HT1080 (cell line): ENCODE measurements at regions not wholly inside any gene's neighbourhood (a gene's known extent, or its start where the extent isn't known, plus 50 kb on each side); places are given as distances from the start of the nearest gene placed in this dataset.
A peak's percentile ranks its signal among the peaks of the same experiment; 100 is the strongest.
"Not testable (repeated sequence)": the region's sequence is repeated elsewhere in the genome, so short reads cannot be mapped to it uniquely, and the experiment has no call there.

ENCODE experiments used
- DNase-seq: peaks from one replicate; pipeline ENCODE4 v3.0.0-alpha.2; 2015; ENCODE audit warnings: low read depth

DNA sequence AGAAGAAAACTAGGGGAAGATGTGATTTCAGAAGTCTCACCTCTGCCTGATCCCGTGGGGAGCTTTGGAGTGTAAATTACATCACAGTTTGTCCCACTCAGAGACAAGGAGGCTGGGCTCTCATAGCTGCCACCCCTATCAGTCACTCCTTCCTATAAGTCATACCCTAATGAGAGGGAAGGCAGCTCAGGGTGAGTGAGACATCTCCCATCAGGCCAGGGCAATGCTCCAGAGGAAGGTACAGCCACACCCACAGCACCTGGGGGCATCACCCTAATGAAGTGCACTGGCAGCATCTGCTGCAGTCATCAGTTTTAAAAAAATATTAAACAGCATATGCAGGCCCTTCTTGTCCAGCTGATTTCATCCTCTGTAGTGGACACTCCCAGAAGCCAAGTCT is 223.1 kb upstream of the NBPF12 start:
- not testable (repeated sequence) for DNase-seq

DNA sequence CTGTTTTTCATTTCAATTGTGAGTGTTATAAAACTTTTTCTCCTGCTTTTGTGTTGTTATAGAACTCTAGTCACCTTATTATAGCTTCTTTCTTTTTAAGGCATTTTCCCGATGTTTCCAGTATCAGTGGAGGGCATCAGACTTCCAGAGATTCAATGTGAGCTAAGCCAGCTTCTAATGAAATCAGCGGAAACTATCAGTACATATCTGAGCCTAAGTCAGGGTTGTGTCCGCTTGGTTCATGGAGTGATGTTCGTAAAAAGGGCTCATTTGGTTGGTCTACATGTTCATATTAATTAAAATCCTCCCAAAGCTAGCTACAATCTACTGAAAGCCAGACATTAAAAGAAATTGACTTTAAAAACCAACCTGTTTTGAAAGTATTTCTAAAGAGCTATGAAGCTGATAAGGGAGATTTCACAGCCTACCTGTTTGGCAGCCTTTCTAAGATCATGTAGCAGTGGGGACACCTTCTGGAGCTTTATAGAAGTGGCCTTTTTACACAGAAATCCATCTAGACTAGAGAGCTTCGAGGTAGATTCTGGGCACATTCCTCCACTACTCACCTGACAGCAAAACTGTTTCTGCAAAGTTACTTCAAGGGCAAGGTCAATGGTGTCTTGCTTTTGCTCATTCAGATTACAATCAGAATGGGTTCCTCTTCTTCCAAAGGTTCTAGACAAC is 227.1 kb upstream of the NBPF12 start:
- DNase-seq: not testable (repeated sequence)

GRCh38 chr1:146709302-146709701 is 228.8 kb upstream of the NBPF12 start:
- not testable (repeated sequence) for DNase-seq

DNA sequence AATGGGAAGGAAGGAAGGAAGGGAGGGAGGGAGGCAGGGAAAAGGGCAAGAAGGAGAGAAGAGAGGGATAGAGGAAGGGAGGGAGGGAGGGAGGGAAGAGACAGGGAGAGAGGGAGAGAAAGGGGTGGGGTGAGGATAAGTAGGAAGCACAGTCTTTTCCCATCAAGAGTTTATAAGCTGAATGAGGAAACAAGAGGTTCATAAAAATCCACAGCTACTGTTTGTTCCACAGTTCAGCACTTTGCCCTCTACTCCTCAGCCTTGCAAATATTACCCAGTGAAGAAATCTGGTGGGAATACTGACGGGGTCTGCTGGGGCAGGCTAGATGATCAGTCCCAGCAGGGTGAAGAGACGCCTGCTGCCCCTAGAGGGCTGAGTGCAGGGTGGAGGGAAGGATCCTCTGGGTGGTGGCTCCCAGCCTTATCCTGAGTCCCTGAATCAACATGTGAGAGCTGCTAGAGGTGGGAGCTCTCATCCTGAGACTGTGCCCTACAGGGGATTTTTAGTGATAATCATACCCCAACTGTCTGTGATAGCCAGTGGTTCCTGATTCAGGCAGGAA is 233.9 kb upstream of the NBPF12 start:
- not testable (repeated sequence) for DNase-seq

DNA sequence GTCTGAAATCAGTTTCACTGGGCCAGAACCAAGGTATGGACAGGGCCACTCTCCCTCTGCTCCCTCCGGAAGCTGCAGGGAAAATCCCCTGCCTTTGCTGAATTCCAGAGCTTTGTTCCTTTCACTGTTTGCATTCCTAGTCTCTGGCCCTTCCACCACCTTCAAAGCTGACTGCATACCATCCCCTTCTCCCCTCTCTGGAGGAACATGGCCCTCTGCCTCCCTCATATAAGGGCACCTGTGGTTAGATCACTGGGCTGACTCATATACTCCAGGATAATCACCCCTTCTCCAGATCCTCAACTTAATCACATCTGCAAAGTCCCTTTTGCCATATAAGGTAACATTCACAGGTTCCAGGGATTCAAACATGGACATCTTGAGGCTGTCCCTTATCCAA is 236.8 kb upstream of the NBPF12 start:
- DNase-seq: peak; percentile 68

DNA sequence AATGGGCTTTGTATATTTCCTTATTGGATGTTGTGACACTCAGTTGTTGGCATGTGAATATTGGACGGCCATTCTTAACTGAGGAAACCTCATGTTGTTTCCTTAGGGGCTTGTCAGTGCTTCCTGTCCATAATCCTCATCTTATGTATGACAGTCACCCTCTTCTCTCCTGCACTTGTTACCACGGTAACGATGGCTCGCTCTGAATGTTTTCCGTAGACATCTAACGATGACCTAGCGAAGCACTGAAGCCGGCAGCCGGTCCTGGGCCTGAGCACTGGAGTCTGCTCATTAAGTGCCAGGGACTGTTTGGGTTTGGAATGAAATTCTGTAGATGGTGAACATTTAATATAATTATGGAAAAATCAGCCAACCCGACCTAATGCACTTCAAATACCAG is 242.7 kb upstream of the NBPF12 start:
- not testable (repeated sequence) for DNase-seq

DNA sequence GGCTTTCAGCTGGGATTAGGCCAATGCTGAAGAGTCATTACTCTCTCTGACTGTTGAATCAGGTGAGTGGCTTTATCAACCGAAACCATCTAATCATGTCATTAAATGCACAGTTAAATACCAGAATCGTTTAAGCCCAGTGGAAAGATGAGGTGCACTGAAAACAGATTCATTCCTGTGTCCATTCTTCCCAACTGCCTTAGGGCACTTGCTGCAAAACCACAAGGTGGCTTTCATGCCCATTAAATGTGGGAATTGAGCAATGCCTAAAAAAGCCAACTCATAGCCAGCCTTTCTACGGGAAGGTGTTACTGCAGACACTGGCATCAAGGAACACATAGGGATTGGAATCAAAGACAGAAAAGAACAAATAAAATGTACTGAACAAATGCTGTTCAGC is 246.3 kb upstream of the NBPF12 start:
- DNase-seq: not testable (repeated sequence)

DNA sequence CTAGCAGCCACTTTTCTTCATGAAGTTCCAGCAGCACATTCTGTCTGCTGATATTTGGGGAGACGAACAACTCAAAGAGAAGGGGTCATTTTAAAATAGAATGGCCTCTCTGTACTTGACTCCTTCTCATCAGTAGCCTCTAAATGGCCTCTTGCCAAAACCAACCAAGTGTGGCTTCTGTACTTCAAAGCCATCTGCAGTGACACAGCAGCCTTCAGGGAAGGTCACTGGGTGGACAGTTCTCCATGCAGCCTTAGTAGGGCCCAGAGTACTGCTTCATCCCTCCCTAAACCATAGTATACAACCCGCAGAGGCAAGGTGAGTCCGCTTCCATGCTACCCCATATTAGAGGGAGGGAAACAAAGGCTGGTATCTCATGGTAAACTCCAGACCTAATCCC is 249.2 kb upstream of the NBPF12 start:
- not testable (repeated sequence) for DNase-seq

DNA sequence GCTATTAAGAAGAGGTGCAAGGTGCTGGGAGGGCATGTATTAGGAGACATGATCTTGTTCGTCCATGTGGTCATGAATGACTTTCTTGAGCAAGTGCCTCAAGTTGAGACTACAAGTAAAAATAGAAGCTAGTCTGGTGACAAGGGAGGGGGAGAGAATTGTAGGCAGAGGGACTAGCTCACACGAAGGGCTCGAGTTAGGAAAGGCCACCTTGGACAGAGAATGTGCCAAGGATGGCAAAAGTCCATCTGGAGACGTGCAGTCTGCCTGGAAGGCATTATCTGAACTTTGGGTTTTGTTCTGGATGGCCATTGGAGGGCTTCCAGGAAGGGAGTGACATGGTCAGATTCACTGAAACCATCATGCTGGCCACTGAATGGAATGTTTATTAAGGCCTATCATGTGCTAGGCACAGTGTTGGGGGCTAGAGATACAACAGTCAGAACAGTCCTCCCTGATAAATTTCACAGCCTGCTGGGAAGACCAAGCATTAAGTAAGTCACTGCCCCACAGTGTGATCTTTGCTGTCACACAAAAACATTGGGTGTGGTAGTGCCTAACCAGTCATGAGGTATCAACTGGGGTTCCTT is 251.3 kb upstream of the NBPF12 start:
- not testable (repeated sequence) for DNase-seq

GRCh38 chr1:146683126-146683429 is 255.0 kb upstream of the NBPF12 start:
- DNase-seq: not testable (repeated sequence)

DNA sequence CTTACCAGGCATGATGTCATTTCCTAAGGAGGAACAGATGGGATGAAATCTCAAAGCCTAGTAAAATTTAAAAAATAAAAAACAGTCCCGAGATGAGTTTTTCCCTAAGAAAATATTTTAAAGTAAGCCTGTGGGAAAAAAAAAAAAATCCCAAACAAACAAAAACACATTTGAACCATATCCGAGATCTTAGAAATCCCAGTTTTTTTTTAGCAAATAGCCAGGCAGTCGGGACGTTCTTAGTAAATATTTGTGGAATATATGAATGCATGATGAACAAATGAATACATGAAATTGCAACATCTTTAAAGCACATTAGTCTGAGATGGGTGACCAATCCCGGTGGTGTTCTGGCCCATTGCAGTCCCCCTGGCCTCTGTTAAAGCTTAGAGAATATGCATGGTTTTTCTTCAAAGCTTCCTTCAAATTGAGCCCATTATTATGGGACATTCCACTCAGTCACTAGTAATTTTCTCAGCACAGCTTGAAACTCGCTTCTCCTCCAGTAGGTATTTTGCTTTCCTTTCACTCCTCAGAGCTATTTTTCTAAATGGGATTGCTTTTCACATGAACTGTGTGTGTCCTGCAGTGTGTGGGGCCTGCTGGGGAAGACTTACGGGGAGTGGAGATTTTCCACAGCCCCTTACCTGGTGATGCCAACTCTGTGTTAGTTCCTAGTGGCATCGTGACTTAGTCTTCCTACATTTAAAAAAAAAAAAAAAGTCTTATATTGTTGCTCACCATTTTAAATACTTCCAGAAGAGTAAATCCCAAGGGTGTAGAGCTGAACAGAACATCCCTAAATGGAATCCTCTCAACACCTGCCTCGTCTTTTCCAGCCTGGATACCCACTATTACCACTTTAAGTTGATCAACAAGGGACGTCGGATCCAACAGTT is 255.6 kb upstream of the NBPF12 start:
- not testable (repeated sequence) for DNase-seq

DNA sequence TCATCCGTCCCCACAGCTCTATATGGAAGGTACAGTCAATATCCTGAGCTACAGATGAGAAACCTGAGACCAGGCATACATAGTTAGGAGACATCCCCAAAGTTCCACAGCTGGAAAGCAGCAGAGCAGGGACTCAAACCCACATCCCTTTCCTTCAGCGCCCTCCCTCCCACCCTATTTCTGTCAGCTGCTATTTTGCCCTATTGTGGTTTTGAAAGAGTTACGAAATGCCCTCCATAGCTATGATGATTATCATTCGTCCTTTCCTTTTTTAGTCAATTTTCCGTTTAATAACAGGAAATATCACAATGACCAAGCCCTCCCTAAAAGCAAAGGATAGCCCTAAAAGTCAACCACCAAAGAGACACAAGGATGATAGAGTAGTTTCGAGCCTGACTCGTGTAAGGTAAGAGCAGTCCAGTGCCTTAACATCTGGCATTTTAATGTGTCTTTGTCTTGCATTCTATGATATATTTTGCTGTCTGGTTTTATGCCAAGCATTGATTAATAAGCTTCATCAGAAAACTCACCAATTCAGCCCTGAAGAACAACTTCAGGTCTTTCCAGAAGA is 264.3 kb upstream of the NBPF12 start:
- DNase-seq: not testable (repeated sequence)

GRCh38 chr1:146672608-146673007 is 265.5 kb upstream of the NBPF12 start:
- DNase-seq: not testable (repeated sequence)

GRCh38 chr1:146671588-146671987 is 266.5 kb upstream of the NBPF12 start:
- not testable (repeated sequence) for DNase-seq

DNA sequence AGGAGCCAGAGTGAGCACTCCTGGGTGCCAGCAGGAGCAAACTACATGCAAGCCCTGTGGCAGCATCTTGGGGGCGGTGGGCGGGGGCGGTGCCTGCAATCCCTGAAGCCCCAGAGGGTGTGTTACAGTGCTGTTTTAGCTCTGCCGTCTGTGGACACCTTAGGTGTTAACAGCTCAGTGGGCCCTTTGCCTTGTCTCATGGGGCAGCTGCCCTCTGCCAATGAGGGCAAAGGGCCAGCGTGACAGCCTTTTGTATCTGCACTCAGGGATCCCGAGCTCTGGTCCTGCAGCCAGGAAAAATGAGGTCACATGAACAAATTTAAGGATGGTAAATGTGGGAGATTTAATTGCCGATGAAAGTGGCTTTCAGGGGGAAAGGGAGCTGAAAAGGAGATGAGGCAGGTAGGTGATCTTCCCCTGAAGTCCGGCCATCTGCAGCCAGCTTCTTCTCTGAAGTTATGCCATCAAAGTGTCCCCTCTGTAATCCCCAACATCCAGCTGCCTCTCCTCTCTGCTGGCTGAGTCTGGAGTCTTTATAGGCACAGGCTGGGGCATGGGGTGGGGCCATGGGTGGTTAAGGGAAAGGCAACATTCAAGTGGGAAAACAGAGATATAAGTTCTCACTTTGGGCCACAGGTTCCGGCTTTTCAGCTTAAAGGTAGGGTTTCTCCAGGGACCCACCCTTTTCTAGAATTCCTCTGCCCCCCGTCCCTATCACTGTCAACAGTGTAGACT is 267.1 kb upstream of the NBPF12 start:
- DNase-seq: not testable (repeated sequence)

- DNase-seq: not testable (repeated sequence)
Measured at GRCh38 chr1:146666275-146666674, 271.8 kb upstream of the NBPF12 start.

GRCh38 chr1:146660242-146660641 is 277.9 kb upstream of the NBPF12 start:
- not testable (repeated sequence) for DNase-seq

DNA sequence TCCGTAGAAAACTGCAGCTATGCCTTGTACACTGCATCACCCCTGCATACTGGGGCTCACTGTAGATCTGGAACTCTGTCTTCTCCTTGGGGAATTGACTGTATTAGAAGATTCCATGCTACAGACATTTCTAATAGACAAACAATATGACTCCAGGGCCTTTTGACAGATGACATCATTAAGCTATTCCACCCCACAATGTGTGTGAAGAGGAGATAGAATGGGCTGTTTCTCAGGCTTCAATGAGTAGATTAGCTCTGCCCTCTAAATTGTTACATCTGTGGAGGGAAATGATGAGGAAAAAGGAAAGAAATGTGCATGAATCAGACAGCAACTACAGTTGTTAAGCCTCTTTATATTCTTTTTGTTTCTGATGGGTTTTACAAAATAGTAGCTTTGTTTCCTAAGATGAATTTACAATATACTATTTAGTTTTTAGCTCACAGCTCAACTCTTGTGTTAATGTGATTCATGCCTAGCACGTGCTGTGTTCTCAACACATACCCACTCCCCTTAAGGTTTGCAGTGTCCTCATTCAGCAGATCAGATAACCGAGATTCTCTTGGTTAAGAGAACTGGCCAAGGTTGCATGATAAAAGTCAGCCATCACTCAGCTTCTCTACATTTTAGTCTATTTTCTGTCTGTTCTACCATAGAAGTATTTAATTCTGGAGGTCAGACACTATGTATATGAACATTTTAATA is 281.6 kb upstream of the NBPF12 start:
- DNase-seq: not testable (repeated sequence)

- not testable (repeated sequence) for DNase-seq
Measured at GRCh38 chr1:146654763-146655162, 283.4 kb upstream of the NBPF12 start.

- not testable (repeated sequence) for DNase-seq
Measured at GRCh38 chr1:146645978-146646604, 292.0 kb upstream of the NBPF12 start.
